ENCODE measurements at regions not wholly inside any gene's neighbourhood (a gene's known extent, or its start where the extent isn't known, plus 50 kb on each side); places are given as distances from the start of the nearest gene placed in this dataset.

DNA sequence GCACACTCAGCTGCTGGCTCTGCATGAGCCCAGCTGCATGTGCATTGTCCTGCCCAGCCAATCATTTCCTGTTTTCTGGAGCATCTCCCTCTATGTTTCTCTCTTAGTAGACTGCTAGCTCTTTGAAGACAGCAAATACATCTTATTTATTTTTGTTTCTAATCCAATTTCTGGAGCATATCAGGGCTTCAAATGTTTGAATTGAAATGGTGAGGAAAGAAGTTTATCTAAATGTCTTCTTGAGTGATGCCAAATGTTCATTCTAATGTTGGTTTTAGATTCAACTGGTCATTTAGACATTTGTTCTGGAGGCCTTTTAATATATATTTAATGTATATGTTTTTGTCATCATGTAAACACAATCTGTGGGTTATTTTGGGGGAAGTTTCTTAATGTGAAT is 141.9 kb downstream of the DNAJB9 start:
- TF ChIP-seq CTCF (IDR thresholded peaks at IDR 0.05): no peak
- TF ChIP-seq EZH2 (IDR thresholded peaks at IDR 0.05): no peak
- TF ChIP-seq EZH2phosphoT487 (IDR thresholded peaks at IDR 0.05): no peak

Measured in neural progenitor cell (in vitro differentiated cells).